Caco-2 (cell line): ENCODE measurements at regions not wholly inside any gene's neighbourhood (a gene's known extent, or its start where the extent isn't known, plus 50 kb on each side); places are given as distances from the start of the nearest gene placed in this dataset.
A peak's percentile ranks its signal among the peaks of the same experiment; 100 is the strongest.

Source experiments
- BruUV-seq: library from RNA; stranded (reverse); fragments of 400-500 nt; replicated peaks from 2 replicates; lab custom pipeline; 2021; lab: Mats Ljungman, UMichigan
- CTCF ChIA-PET: fragments of 300-600 bp; sonication (Branson Sonifier 250); formaldehyde crosslinking; loops from one replicate; lab custom pipeline; 2022; ENCODE audit warnings: antibody characterized with exemption; lab: Charles Lee
- POLR2A ChIA-PET: fragments of 300-600 bp; sonication (Branson Sonifier 250); formaldehyde crosslinking; loops from one replicate; lab custom pipeline; 2022; ENCODE audit warnings: antibody characterized with exemption; lab: Charles Lee
- DNase-seq, 2 experiments: peaks; one replicate each; pipeline versions ENCODE4 v3.0.0 to v3.0.0-alpha.2; 2020 to 2022
- H3K27me3 ChIP-seq: replicated peaks from 2 replicates; pipeline ENCODE4 v1.6.0; 2011; ENCODE audit warnings: low read length; ENCODE audit not compliant: control insufficient read depth, insufficient read depth
- H3K36me3 ChIP-seq: 2 replicates; pipeline ENCODE4 v1.5.1; 2011; ENCODE audit warnings: low read length; ENCODE audit not compliant: control insufficient read depth, insufficient read depth
- H3K4me1 ChIP-seq: fragments of 250-450 bp; sonication (Bioruptor Pico); 2 replicates; pipeline ENCODE4 v1.5.1; 2020; ENCODE audit warnings: mild to moderate bottlenecking
- H3K4me3 ChIP-seq: 2 replicates; pipeline ENCODE4 v1.5.1; 2011; ENCODE audit warnings: low read depth, mild to moderate bottlenecking, control low read depth, low read length
- H3K9me3 ChIP-seq: fragments of 250-450 bp; sonication (Bioruptor Pico); 2 replicates; pipeline ENCODE4 v1.5.1; 2020; ENCODE audit warnings: mild to moderate bottlenecking, moderate library complexity
- H3K27ac Mint-ChIP-seq: one replicate; pipeline ENCODE4 v1.8.0; 2022; ENCODE audit warnings: mixed read lengths; ENCODE audit not compliant: unreplicated experiment
- H3K27me3 Mint-ChIP-seq: one replicate; pipeline ENCODE4 v1.8.0; 2022; ENCODE audit warnings: mixed read lengths; ENCODE audit not compliant: insufficient read depth, unreplicated experiment
- H3K36me3 Mint-ChIP-seq: one replicate; pipeline ENCODE4 v1.8.0; 2022; ENCODE audit warnings: mild to moderate bottlenecking, mixed read lengths; ENCODE audit not compliant: insufficient read depth, unreplicated experiment
- H3K4me1 Mint-ChIP-seq: one replicate; pipeline ENCODE4 v1.8.0; 2022; ENCODE audit warnings: low read depth, mixed read lengths; ENCODE audit not compliant: unreplicated experiment
- H3K4me3 Mint-ChIP-seq: one replicate; pipeline ENCODE4 v1.8.0; 2022; ENCODE audit warnings: mild to moderate bottlenecking, moderate library complexity, mixed read lengths; ENCODE audit not compliant: unreplicated experiment
- H3K9me3 Mint-ChIP-seq: one replicate; pipeline ENCODE4 v1.8.0; 2022; ENCODE audit warnings: mixed read lengths; ENCODE audit not compliant: unreplicated experiment
- intact Hi-C: fragments of 100-400 bp; cut with micrococcal nuclease; formaldehyde crosslinking; loops from one replicate; pipeline ENCODE4 v1.10.0; 2022; ENCODE audit not compliant: unreplicated experiment
- TF ChIP-seq, protein P1 (sequence below), 2 experiments: fragments of 200-600 bp in 1 of 2; IDR thresholded peaks; 1 replicate in 1 of 2; 2 replicates in 1 of 2; pipeline versions ENCODE4 v1.5.1 to v1.8.0; 2011 to 2022; ENCODE audit warnings: antibody characterized with exemption in 1 of 2, control low read depth in 1 of 2, inconsistent platforms in 1 of 2, low read depth in 1 of 2, low read length in 1 of 2, mild to moderate bottlenecking in 1 of 2, moderate library complexity in 1 of 2; ENCODE audit not compliant: insufficient read depth in 1 of 2, severe bottlenecking in 1 of 2, unreplicated experiment in 1 of 2

DNA sequence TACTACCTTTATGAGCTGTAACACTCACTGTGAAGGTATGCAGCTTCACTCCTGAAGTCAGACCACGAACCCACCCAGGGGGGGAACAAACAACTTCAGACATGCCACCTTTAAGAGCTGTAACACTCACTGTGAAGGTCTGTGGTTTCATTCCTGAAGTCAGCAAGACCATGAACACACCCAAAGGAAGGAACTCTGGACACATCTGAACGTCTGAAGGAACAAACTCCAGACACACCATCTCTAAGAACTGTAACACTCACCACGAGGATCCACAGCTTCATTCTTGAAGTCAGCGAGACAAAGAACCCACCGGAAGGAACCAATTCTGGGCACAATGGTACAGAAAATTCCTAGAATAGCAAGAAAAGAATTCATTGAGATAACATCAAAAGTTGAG lies 1796.5 kb upstream of the MIR17HG start:
- CTCF ChIA-PET: interaction anchor here (0.6 kb wide), 1 partner anchor 675 kb away, joined by 3 read pairs; no protein-coding TSS in a partner anchor

DNA sequence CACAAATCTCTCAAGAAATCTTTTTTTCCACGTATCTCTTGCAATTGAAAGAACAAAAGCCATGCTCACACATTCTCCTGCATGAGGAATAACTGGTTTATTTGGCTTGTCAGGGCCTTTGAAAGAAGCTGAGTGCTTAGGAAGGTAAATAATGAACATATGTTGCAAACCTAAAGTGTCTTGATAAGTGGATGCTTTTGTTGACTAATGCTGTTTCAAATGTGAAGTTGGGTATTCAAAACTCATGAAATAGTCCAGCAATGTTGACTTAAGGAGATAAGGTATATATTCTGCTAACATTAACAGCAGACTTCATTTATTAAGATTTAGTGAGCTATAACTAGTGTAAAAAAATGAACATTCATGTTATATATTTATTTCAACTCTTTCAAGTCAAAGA lies 1792.7 kb upstream of the MIR17HG start:
- peaks cover 4% of the 10 kb centered on the region; the same call in 1 of the 2 replicates for H3K9me3 ChIP-seq
- no peaks in the 10 kb centered on the region for H3K27me3 ChIP-seq
- TF ChIP-seq, protein P1, sequence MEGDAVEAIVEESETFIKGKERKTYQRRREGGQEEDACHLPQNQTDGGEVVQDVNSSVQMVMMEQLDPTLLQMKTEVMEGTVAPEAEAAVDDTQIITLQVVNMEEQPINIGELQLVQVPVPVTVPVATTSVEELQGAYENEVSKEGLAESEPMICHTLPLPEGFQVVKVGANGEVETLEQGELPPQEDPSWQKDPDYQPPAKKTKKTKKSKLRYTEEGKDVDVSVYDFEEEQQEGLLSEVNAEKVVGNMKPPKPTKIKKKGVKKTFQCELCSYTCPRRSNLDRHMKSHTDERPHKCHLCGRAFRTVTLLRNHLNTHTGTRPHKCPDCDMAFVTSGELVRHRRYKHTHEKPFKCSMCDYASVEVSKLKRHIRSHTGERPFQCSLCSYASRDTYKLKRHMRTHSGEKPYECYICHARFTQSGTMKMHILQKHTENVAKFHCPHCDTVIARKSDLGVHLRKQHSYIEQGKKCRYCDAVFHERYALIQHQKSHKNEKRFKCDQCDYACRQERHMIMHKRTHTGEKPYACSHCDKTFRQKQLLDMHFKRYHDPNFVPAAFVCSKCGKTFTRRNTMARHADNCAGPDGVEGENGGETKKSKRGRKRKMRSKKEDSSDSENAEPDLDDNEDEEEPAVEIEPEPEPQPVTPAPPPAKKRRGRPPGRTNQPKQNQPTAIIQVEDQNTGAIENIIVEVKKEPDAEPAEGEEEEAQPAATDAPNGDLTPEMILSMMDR (IDR thresholded peaks at IDR 0.05; ENCODE audit: insufficient read depth in 1 of 2, low read depth in 1 of 2, low read length in 1 of 2, severe bottlenecking in 1 of 2, unreplicated experiment in 1 of 2): no peak
- H3K9me3 Mint-ChIP-seq: no peaks in the 10 kb centered on the region
- no peak overlapping the region for H3K4me3 ChIP-seq
- H3K27me3 Mint-ChIP-seq: peaks cover 3% of the 10 kb centered on the region
- DNase-seq: peak; percentile 40 to 73
- peaks cover 6% of the 10 kb centered on the region for H3K4me1 Mint-ChIP-seq
- no peak overlapping the region for H3K4me3 Mint-ChIP-seq
- CTCF ChIA-PET: interaction anchor here (1.4 kb wide), 1 partner anchor 141 kb away, joined by 3 read pairs; no protein-coding TSS in a partner anchor
- H3K4me1 ChIP-seq: peaks cover 13% of the 10 kb centered on the region
- intact Hi-C loops: loop anchor here (1.0 kb wide), 1 partner anchor 40 kb away; no protein-coding TSS in a partner anchor
- no TSS peak for BruUV-seq
- H3K36me3 ChIP-seq: no peaks in the 10 kb centered on the region
- no peaks in the 10 kb centered on the region for H3K36me3 Mint-ChIP-seq
- POLR2A ChIA-PET: no interaction called here
- H3K27ac Mint-ChIP-seq: no peak overlapping the region

More for the DNA sequence above, 1796.5 kb upstream of the MIR17HG start:
- no peaks in the 10 kb centered on the region for H3K27me3 ChIP-seq
- no peaks in the 10 kb centered on the region for H3K36me3 Mint-ChIP-seq
- H3K9me3 Mint-ChIP-seq: no peaks in the 10 kb centered on the region
- POLR2A ChIA-PET: no interaction called here
- H3K4me1 ChIP-seq: peaks cover 13% of the 10 kb centered on the region
- no peak overlapping the region for H3K27ac Mint-ChIP-seq
- H3K4me3 ChIP-seq: no peak overlapping the region
- peaks cover 2% of the 10 kb centered on the region for H3K27me3 Mint-ChIP-seq
- H3K4me3 Mint-ChIP-seq: no peak overlapping the region
- intact Hi-C loops: no loop called here
- TF ChIP-seq, protein P1 (IDR thresholded peaks at IDR 0.05; ENCODE audit: insufficient read depth in 1 of 2, low read depth in 1 of 2, low read length in 1 of 2, severe bottlenecking in 1 of 2, unreplicated experiment in 1 of 2): no peak
- no peak for DNase-seq
- BruUV-seq: no TSS peak
- H3K9me3 ChIP-seq: peaks cover 4% of the 10 kb centered on the region; the same call in 1 of the 2 replicates
- H3K36me3 ChIP-seq: no peaks in the 10 kb centered on the region
- peaks cover 4% of the 10 kb centered on the region for H3K4me1 Mint-ChIP-seq

DNA sequence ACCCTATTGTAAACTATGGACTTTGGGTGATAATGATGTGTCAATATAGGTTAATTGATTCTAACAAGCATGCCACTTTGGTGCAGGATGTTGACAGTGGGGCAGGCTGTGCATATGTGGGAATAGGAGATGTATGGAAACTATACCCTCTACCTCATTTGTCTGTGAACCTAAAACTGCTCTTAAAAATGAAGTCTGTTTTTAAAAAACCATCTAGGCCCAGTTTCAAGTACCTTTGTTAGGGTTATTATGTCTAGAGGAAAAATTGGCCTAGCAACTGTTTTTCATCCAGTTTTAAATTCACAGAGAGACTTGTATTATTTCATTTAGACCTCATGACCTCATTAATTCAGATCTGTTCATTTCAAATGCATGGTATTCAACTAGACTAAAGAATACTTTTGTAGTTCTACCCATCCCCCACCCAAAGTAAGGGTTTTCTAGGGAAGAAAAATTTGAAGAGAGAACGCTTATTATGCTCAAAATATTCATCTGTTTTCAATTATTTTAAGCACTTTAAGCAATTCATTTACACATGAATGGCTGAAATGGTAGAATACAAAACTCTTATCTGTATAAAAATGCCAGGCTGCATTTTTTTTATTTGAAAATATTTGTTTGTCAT lies 1781.9 kb upstream of the MIR17HG start:
- ChIA-PET CTCF (no interaction called here), POLR2A (no interaction called here)
- no peaks in the 10 kb centered on the region for H3K36me3 Mint-ChIP-seq
- Histone ChIP-seq H3K4me3 (no peak overlapping the region), H3K4me1 (no peaks in the 10 kb centered on the region), H3K27me3 (no peaks in the 10 kb centered on the region), H3K36me3 (no peaks in the 10 kb centered on the region), H3K9me3 (no peaks in the 10 kb centered on the region)
- TF ChIP-seq, protein P1 (IDR thresholded peaks at IDR 0.05; ENCODE audit: insufficient read depth in 1 of 2, low read depth in 1 of 2, low read length in 1 of 2, severe bottlenecking in 1 of 2, unreplicated experiment in 1 of 2): no peak
- no peaks in the 10 kb centered on the region for H3K27me3 Mint-ChIP-seq
- peaks cover 9% of the 10 kb centered on the region for H3K9me3 Mint-ChIP-seq
- no peaks in the 10 kb centered on the region for H3K4me1 Mint-ChIP-seq
- BruUV-seq: no TSS peak
- intact Hi-C loops: no loop called here
- no peak overlapping the region for H3K27ac Mint-ChIP-seq
- H3K4me3 Mint-ChIP-seq: no peak overlapping the region
- no peak for DNase-seq
